ENCODE measurements at regions not wholly inside any gene's neighbourhood (a gene's known extent, or its start where the extent isn't known, plus 50 kb on each side); places are given as distances from the start of the nearest gene placed in this dataset.

- TF ChIP-seq, protein P1, sequence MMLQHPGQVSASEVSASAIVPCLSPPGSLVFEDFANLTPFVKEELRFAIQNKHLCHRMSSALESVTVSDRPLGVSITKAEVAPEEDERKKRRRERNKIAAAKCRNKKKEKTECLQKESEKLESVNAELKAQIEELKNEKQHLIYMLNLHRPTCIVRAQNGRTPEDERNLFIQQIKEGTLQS (IDR thresholded peaks at IDR 0.05) = no peak
- TF ChIP-seq, protein P2, sequence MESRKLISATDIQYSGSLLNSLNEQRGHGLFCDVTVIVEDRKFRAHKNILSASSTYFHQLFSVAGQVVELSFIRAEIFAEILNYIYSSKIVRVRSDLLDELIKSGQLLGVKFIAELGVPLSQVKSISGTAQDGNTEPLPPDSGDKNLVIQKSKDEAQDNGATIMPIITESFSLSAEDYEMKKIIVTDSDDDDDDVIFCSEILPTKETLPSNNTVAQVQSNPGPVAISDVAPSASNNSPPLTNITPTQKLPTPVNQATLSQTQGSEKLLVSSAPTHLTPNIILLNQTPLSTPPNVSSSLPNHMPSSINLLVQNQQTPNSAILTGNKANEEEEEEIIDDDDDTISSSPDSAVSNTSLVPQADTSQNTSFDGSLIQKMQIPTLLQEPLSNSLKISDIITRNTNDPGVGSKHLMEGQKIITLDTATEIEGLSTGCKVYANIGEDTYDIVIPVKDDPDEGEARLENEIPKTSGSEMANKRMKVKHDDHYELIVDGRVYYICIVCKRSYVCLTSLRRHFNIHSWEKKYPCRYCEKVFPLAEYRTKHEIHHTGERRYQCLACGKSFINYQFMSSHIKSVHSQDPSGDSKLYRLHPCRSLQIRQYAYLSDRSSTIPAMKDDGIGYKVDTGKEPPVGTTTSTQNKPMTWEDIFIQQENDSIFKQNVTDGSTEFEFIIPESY (IDR thresholded peaks at IDR 0.05) = no peak
- TF ChIP-seq YY1 (IDR thresholded peaks at IDR 0.05) (no peak), NR2F2 (IDR thresholded peaks at IDR 0.05) (no peak), FOXA1 (IDR thresholded peaks at IDR 0.05) (no peak), HNF4A (conservative IDR thresholded peaks at IDR 0.05) (no peak), JUND (IDR thresholded peaks at IDR 0.05) (no peak), FOXA2 (IDR thresholded peaks at IDR 0.05) (no peak)
These were observed 314.6 kb downstream of the ADAMTS20 start (continued) for GRCh38 chr12:43237238-43237879.

GRCh38 chr12:43235721-43236120, 316.3 kb downstream of the ADAMTS20 start:
- H3K27me3 ChIP-seq (ENCODE audit: control insufficient read depth in 4 of 4, insufficient read depth in 4 of 4, low read length in 3 of 4) = no peaks in the 10 kb centered on the region
- DNase-seq (ENCODE audit: low spot score) = no peak
- H3K9ac ChIP-seq (ENCODE audit: low read depth in 1 of 2, low read length in 2 of 2) = no peak overlapping the region
- H3K4me3 ChIP-seq (ENCODE audit: low read depth in 1 of 3, low read length in 3 of 3) = no peak overlapping the region
- H3K36me3 ChIP-seq (ENCODE audit: control insufficient read depth in 4 of 4, insufficient read depth in 3 of 4, low read depth in 1 of 4, low read length in 3 of 4) = no peaks in the 10 kb centered on the region
- H3K4me1 ChIP-seq (ENCODE audit: control insufficient read depth in 4 of 4, insufficient read depth in 4 of 4, low read length in 3 of 4) = no peaks in the 10 kb centered on the region
- TF ChIP-seq TAF1 (conservative IDR thresholded peaks at IDR 0.05) (no peak), MAX (IDR thresholded peaks at IDR 0.05) (no peak), GABPA (IDR thresholded peaks at IDR 0.05 in 1 of 2, conservative IDR thresholded peaks at IDR 0.05 in 1 of 2) (no peak), NR2F2 (IDR thresholded peaks at IDR 0.05) (no peak), RAD21 (IDR thresholded peaks at IDR 0.05) (no peak), JUND (IDR thresholded peaks at IDR 0.05) (no peak), SP1 (IDR thresholded peaks at IDR 0.05) (no peak), HNF4A (conservative IDR thresholded peaks at IDR 0.05) (no peak), HNF4G (IDR thresholded peaks at IDR 0.05) (no peak), FOXA2 (IDR thresholded peaks at IDR 0.05) (no peak), FOXA1 (IDR thresholded peaks at IDR 0.05) (no peak), RXRA (IDR thresholded peaks at IDR 0.05) (no peak)
- TF ChIP-seq, protein P3, sequence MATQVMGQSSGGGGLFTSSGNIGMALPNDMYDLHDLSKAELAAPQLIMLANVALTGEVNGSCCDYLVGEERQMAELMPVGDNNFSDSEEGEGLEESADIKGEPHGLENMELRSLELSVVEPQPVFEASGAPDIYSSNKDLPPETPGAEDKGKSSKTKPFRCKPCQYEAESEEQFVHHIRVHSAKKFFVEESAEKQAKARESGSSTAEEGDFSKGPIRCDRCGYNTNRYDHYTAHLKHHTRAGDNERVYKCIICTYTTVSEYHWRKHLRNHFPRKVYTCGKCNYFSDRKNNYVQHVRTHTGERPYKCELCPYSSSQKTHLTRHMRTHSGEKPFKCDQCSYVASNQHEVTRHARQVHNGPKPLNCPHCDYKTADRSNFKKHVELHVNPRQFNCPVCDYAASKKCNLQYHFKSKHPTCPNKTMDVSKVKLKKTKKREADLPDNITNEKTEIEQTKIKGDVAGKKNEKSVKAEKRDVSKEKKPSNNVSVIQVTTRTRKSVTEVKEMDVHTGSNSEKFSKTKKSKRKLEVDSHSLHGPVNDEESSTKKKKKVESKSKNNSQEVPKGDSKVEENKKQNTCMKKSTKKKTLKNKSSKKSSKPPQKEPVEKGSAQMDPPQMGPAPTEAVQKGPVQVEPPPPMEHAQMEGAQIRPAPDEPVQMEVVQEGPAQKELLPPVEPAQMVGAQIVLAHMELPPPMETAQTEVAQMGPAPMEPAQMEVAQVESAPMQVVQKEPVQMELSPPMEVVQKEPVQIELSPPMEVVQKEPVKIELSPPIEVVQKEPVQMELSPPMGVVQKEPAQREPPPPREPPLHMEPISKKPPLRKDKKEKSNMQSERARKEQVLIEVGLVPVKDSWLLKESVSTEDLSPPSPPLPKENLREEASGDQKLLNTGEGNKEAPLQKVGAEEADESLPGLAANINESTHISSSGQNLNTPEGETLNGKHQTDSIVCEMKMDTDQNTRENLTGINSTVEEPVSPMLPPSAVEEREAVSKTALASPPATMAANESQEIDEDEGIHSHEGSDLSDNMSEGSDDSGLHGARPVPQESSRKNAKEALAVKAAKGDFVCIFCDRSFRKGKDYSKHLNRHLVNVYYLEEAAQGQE (IDR thresholded peaks at IDR 0.05) = no peak
- TF ChIP-seq, protein P1 (IDR thresholded peaks at IDR 0.05) = no peak
- TF ChIP-seq, protein P4, sequence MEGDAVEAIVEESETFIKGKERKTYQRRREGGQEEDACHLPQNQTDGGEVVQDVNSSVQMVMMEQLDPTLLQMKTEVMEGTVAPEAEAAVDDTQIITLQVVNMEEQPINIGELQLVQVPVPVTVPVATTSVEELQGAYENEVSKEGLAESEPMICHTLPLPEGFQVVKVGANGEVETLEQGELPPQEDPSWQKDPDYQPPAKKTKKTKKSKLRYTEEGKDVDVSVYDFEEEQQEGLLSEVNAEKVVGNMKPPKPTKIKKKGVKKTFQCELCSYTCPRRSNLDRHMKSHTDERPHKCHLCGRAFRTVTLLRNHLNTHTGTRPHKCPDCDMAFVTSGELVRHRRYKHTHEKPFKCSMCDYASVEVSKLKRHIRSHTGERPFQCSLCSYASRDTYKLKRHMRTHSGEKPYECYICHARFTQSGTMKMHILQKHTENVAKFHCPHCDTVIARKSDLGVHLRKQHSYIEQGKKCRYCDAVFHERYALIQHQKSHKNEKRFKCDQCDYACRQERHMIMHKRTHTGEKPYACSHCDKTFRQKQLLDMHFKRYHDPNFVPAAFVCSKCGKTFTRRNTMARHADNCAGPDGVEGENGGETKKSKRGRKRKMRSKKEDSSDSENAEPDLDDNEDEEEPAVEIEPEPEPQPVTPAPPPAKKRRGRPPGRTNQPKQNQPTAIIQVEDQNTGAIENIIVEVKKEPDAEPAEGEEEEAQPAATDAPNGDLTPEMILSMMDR (IDR thresholded peaks at IDR 0.05; ENCODE audit: low read depth, low read length, missing input control) = no peak
- no peaks in the 10 kb centered on the region for H3K9me3 ChIP-seq (ENCODE audit: control insufficient read depth in 4 of 4, low read length in 3 of 4)
- H3K27ac ChIP-seq (ENCODE audit: low read depth in 1 of 2, low read length in 2 of 2) = no peak overlapping the region
- 82% methylated on average over 1 of the region's 1 CpG for WGBS

All from liver (tissue), 8 donors.